ENCODE measurements at regions not wholly inside any gene's neighbourhood (a gene's known extent, or its start where the extent isn't known, plus 50 kb on each side); places are given as distances from the start of the nearest gene placed in this dataset.
A peak's percentile ranks its signal among the peaks of the same experiment; 100 is the strongest.

DNA sequence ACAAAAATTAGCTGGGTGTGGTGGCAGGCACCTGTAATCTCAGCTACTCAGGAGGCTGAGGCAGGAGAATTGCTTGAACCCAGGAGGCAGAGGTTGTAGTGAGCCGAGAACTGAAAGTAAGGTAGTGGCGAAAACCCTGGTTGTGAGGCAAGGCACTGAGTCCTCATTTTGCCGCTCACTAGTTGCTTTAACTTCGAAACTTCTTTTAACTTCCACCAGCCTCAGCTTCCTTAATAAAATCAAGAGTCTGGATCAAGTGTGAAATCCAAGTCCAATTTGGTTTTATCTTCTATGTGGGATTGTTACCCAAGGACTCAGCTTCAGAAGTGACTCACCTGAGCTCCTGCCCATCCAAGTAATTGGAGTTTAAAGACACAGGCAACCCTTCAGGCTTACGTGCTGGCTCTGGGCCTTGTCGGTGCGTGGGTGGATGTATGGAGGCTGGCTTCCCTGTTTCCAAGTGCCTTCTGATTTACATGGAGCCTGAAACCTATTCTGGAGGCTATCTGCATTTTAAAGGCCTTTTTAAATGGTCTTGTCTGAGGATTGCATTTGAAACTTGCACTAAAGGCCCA, 374.2 kb upstream of the ID2 start:
- no peak for DNase-seq

GRCh38 chr2:8309131-8309530, 372.7 kb upstream of the ID2 start:
- no peak for DNase-seq

- peak in 2 of 5 donors; percentile 22 to 82 for DNase-seq
Observed at GRCh38 chr2:8310557-8311455, 371.1 kb upstream of the ID2 start.

- no peak for DNase-seq
Observed at GRCh38 chr2:8312221-8312620, 369.6 kb upstream of the ID2 start.

DNA sequence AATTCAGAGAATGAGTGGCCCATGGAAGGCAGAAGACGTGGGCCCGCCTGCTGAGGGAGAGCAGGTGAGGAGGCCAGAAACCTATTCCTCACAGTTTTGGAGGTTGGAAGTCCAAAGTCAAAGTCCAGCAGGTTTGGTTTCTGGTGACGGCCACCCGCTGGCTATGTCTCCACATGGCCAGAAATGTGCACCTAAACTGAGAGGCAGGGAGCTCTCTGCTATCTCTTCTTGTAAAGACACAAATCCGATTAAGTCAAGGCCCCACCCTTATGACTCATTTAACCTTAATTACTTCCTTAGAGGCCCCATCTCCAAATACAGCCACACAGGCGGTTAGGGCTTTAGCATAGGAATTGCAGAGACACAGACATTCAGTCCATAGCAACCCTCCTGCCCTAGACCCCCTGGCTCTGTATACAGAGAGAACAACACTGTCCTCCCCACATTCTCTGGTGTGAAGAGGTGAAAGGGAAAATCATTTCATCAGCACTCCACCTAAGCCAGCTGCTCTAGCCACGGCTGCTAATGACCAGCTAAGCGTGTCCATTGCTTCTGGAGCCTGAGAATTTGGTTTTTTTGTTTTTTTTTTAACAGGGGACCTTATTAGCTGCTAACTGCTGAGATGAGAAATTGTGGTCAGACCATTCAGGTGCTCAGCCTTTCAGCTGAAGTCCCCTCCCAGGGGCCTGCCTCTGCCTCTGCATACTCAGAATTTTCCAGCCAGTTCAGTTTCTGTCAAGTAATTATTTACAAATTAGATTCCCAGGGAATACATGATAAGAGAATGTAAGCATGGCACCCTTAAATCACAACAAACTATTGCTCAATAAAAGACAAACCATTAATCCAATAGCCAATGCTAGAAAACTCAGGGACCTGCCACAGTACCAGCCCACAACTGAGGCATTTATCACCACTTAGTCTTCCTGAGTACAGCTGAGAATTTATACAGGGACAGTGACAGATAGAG, 368.7 kb upstream of the ID2 start:
- peak in 1 of 5 donors; percentile 77 for DNase-seq

DNA sequence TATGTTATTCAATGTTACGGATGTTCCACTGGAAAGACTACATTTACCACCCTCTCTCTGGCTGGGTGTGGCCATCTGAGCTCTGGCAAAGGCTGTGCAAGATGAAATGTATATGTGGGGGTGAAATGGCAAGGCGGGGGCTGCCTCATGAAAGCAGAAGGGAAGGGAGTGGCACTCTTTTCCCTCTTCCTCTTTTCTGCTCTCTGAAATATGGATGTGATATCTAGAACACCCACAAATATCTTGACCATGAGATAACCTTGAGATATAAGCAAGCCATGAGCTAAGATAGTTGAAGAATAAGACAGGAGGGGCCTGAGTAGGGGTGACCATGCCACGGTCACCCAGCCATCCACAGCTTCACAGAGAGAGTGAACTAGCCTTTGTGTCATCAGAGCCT, 367.8 kb upstream of the ID2 start:
- no peak for DNase-seq

DNA sequence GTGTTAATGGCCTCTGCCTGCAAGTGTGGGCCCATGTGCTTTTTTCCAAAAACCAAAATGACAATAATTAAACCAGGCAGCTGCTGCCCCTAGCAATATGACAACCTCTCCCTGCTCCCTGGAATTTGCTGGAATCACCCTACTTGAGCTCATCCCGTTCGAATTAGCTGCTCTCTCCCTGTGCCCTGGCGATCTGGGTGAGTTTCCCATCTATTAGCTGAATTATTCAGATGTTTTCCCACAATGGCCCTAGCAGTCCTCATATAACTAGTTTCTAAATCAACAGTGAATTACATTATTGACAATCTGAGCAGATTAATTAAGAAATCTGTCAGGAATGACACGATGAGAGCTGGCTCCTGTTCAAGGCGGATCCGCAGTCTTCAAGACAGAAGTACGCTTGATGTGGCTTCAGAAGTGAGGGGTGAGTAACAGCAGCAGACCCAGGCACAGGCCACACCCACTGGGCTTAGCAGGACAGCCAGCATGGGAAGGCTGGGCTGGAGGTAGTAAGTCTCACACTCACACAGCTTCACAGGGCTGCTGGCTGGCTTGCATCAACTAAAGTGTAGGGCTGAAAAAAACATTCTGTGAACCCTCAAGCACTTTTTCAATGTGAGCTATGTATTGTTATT, 366.2 kb upstream of the ID2 start:
- DNase-seq = no peak

GRCh38 chr2:8316356-8316755, 365.5 kb upstream of the ID2 start:
- no peak for DNase-seq

GRCh38 chr2:8317418-8317817, 364.4 kb upstream of the ID2 start:
- DNase-seq = no peak

- DNase-seq = no peak
Observed at GRCh38 chr2:8319219-8319618, 362.6 kb upstream of the ID2 start.

DNA sequence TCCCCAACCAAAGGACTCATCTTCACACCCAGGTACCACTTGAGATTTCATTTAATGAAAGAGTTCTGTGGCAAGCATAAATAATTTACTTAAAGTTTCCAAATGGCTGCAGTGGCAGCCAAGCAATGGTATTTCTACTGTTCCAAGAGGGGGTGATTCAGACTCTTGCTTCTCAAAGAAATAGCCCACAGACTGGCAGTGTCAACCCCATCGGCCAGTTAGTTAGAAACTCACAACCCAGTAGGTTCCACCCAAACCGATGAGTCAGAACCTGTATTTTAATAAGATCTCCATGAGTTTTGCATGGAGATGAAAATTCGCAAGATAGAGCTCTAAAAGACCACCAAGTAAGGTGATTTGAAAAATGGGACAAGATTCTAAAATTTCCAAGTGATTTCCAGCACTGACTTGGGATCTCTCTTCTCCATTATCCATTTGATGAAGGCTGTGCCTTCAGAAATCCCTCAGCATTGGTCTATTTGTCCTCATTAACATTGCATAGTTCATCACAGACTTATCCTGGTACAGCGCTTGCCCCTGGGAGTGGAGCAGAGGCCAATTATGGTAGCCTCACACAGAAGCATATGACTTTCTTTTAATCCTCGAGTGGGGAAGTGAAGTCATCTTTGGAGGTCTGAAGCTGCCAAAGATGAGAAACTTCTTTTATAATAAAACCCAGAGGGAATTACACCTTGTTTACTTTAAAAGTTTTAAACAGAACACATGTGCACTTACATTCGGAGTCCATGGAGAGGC, 361.4 kb upstream of the ID2 start:
- no peak for DNase-seq

DNA sequence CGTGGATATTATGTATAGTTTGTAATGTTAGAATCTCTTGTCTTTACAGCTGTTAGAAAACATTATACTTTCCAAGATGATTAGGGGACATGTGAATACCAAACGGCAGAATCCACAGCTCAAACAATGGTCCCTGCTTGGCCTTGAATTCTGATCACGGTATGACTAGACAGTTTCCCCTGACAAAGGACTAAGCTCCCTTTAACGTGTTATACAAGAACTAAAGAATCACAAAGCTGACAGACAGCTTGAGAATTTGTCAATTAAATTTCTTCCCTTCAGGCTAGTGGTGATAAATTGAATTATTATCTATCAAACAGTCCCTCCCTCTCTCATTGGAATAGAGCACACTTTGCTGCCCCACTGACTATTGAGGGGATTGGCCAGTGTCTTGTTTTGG, 359.2 kb upstream of the ID2 start:
- no peak for DNase-seq

DNA sequence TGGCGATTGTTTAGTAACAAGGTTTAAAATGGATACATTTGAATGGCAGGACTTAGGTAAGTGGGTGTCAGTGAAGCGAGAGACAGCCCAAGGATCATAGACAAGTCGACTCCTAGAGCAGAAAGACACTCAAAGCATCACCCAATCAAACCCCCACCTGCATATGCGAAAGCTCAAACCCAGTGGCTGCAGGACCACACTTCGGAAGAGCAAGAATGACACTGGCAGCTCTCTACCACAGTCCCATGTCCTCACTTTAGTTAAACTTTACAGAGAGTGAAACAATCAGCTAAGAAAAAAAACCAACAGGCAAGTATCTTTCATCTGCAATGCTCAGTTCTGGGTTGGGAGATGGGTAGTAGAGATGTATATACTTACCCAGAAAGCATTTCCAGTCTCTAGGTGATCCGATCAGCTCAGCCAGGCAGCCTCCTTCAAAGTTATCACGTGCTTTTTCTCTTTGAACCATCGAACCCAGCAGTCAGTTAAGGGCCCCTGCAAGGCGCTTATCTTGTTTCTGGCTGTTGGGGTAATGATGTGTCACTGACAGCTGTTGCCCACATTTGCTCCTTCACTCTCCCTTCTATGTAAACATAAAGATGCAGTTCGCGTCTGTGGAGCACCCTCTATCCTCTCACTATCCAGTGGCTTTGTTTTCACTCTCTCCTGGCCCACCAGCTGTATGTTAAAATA, 357.5 kb upstream of the ID2 start:
- DNase-seq = no peak

GRCh38 chr2:8324901-8325300, 357.0 kb upstream of the ID2 start:
- DNase-seq = no peak

GRCh38 chr2:8327371-8328100, 354.3 kb upstream of the ID2 start:
- no peak for DNase-seq

- DNase-seq = no peak
Observed at GRCh38 chr2:8328217-8328616, 353.6 kb upstream of the ID2 start.

GRCh38 chr2:8329660-8330622, 351.9 kb upstream of the ID2 start:
- peak in 1 of 5 donors; percentile 49 for DNase-seq

DNA sequence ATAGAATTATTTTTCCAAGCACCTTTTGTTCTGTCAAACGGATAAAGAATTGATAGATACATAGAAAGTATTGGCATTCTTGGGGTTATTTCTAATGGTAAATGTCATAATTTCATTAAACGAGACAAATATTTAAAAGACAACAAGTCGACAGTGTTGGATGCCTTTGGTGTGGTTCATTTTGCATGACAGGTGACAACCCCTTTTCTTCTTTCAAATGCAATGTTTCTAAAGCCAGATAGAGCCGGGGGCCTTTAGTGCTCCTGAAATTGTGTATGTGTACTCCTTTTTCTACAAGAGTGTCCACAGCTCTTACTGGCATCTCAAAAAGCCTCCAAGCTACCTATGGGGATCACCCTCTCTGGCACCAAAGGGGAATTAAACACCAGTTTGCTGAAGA, 350.8 kb upstream of the ID2 start:
- no peak for DNase-seq

- no peak for DNase-seq
Observed at GRCh38 chr2:8332646-8333045, 349.2 kb upstream of the ID2 start.
